ENCODE measurements at regions not wholly inside any gene's neighbourhood (a gene's known extent, or its start where the extent isn't known, plus 50 kb on each side); places are given as distances from the start of the nearest gene placed in this dataset.

DNA sequence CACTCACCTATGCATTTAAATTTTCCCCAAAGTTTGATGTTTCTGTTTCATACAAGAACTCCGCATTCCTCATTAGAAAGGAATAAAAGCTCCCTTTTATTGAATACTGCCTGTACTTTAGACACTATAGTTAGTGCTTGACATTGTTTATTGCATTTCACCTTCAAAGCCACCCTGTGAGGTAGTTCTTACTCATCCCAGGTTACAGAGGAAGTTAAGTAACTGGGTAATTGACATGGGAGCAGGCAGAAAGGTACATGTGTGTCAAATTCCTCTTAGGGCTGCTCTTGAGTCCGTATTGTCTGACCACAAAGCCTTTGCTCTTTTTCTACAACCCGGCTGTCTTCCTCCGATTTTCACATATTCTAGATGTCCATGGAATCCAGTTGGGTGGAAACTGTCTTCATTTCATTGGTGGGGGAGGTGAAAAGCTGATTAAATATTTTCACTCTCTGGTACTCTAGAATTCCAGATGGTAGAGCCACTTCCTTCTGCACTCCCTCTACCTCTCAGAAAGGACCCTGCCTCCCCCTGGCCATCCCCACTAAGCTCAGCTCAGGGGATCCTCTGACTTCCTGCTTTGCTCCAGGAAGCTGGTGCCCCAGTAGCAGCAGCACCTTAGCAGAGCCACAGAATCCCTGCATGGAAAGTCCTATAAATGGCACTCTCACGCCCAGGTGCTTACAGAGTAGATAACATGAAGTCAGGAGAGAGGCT, 319.2 kb downstream of the LRATD1 start:
- TF ChIP-seq, protein P1, sequence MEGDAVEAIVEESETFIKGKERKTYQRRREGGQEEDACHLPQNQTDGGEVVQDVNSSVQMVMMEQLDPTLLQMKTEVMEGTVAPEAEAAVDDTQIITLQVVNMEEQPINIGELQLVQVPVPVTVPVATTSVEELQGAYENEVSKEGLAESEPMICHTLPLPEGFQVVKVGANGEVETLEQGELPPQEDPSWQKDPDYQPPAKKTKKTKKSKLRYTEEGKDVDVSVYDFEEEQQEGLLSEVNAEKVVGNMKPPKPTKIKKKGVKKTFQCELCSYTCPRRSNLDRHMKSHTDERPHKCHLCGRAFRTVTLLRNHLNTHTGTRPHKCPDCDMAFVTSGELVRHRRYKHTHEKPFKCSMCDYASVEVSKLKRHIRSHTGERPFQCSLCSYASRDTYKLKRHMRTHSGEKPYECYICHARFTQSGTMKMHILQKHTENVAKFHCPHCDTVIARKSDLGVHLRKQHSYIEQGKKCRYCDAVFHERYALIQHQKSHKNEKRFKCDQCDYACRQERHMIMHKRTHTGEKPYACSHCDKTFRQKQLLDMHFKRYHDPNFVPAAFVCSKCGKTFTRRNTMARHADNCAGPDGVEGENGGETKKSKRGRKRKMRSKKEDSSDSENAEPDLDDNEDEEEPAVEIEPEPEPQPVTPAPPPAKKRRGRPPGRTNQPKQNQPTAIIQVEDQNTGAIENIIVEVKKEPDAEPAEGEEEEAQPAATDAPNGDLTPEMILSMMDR (IDR thresholded peaks at IDR 0.05; ENCODE audit: low read depth, low read length, missing input control), result no peak
- TF ChIP-seq, protein P2, sequence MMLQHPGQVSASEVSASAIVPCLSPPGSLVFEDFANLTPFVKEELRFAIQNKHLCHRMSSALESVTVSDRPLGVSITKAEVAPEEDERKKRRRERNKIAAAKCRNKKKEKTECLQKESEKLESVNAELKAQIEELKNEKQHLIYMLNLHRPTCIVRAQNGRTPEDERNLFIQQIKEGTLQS (IDR thresholded peaks at IDR 0.05), result no peak
- TF ChIP-seq FOXA1 (IDR thresholded peaks at IDR 0.05) (no peak), YY1 (IDR thresholded peaks at IDR 0.05) (no peak), HNF4A (conservative IDR thresholded peaks at IDR 0.05) (no peak), HNF4G (IDR thresholded peaks at IDR 0.05) (no peak), JUND (IDR thresholded peaks at IDR 0.05) (no peak), TAF1 (conservative IDR thresholded peaks at IDR 0.05) (no peak)
- TF ChIP-seq, protein P3, sequence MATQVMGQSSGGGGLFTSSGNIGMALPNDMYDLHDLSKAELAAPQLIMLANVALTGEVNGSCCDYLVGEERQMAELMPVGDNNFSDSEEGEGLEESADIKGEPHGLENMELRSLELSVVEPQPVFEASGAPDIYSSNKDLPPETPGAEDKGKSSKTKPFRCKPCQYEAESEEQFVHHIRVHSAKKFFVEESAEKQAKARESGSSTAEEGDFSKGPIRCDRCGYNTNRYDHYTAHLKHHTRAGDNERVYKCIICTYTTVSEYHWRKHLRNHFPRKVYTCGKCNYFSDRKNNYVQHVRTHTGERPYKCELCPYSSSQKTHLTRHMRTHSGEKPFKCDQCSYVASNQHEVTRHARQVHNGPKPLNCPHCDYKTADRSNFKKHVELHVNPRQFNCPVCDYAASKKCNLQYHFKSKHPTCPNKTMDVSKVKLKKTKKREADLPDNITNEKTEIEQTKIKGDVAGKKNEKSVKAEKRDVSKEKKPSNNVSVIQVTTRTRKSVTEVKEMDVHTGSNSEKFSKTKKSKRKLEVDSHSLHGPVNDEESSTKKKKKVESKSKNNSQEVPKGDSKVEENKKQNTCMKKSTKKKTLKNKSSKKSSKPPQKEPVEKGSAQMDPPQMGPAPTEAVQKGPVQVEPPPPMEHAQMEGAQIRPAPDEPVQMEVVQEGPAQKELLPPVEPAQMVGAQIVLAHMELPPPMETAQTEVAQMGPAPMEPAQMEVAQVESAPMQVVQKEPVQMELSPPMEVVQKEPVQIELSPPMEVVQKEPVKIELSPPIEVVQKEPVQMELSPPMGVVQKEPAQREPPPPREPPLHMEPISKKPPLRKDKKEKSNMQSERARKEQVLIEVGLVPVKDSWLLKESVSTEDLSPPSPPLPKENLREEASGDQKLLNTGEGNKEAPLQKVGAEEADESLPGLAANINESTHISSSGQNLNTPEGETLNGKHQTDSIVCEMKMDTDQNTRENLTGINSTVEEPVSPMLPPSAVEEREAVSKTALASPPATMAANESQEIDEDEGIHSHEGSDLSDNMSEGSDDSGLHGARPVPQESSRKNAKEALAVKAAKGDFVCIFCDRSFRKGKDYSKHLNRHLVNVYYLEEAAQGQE (IDR thresholded peaks at IDR 0.05), result no peak

Data from liver (tissue), 3 donors.